ENCODE measurements at regions not wholly inside any gene's neighbourhood (a gene's known extent, or its start where the extent isn't known, plus 50 kb on each side); places are given as distances from the start of the nearest gene placed in this dataset.

- peaks cover 23 to 26% of the 10 kb centered on the region in 2 experiments for H3K4me1 Mint-ChIP-seq
- H2BK12ac ChIP-seq (ENCODE audit: insufficient read length, low read depth, low read length) = no peak overlapping the region
- H2AFZ ChIP-seq (ENCODE audit: low read length) = no peak overlapping the region
- no CpG with 5 or more reads among the region's 8 CpGs for WGBS (ENCODE audit: extremely low coverage, insufficient read length, low lambda C conversion rate)
- H3K4ac ChIP-seq (ENCODE audit: low read depth, low read length) = no peak overlapping the region
- no peak overlapping the region for H3K56ac ChIP-seq (ENCODE audit: insufficient read length, low read depth, low read length)
- no peak overlapping the region for H2BK15ac ChIP-seq (ENCODE audit: low read depth, low read length)
- no peak overlapping the region for H2BK20ac ChIP-seq (ENCODE audit: low read depth, low read length, poor library complexity, severe bottlenecking)
- no peaks in the 10 kb centered on the region; a peak in 1 of 7 replicates for H3K36me3 Mint-ChIP-seq (ENCODE audit: insufficient read depth in 1 of 3, low read depth in 3 of 3)
- no peaks in the 10 kb centered on the region; the same call in none of the 2 replicates for H3K27me3 Mint-ChIP-seq (ENCODE audit: low read depth)
- H3K9me3 ChIP-seq (ENCODE audit: control insufficient read depth, low read depth, low read length) = no peaks in the 10 kb centered on the region
- no peak overlapping the region for H3T11ph ChIP-seq (ENCODE audit: low read length)
- H3K23me2 ChIP-seq (ENCODE audit: insufficient read length, low read depth, low read length, poor library complexity, severe bottlenecking) = no peaks in the 10 kb centered on the region
- H2BK5ac ChIP-seq (ENCODE audit: insufficient read length, low read length) = no peak overlapping the region
- no peak for DNase-seq
- no peak overlapping the region for H2BK120ac ChIP-seq (ENCODE audit: low read depth, low read length, poor library complexity, severe bottlenecking)
- peaks cover 3 to 5% of the 10 kb centered on the region in 2 experiments; a peak in 2 of 5 replicates for H3K9me3 Mint-ChIP-seq
- H3K4me3 Mint-ChIP-seq = no peak overlapping the region
- no peak overlapping the region for H4K5ac ChIP-seq (ENCODE audit: insufficient read length, low read depth, low read length)
- no peak overlapping the region for H3K4me2 ChIP-seq (ENCODE audit: insufficient read depth, insufficient read length, low read length)
- H3K23ac ChIP-seq (ENCODE audit: insufficient read length, low read depth, low read length) = no peak overlapping the region
- H3K27ac Mint-ChIP-seq = no peak overlapping the region
- TF ChIP-seq CTCF (conservative IDR thresholded peaks at IDR 0.05) = no peak
- H3K27me3 ChIP-seq (ENCODE audit: insufficient read depth, low read length) = no peaks in the 10 kb centered on the region
- H3K18ac ChIP-seq (ENCODE audit: insufficient read length, low read depth, low read length) = no peak overlapping the region
- no peak overlapping the region for H3K27ac ChIP-seq (ENCODE audit: insufficient read length, low read depth, low read length)
- H3K9ac ChIP-seq (ENCODE audit: extremely low read depth, insufficient read length, low read length) = no peak overlapping the region
- no peak overlapping the region for H2AK5ac ChIP-seq (ENCODE audit: insufficient read length, low read length)
- H4K8ac ChIP-seq (replicated peaks; ENCODE audit: insufficient read length, low read depth, low read length) = no peak overlapping the region
- H3K14ac ChIP-seq (ENCODE audit: insufficient read depth, low read length) = no peak overlapping the region
- H4K91ac ChIP-seq (ENCODE audit: insufficient read length, low read depth, low read length) = no peak overlapping the region
- no peaks in the 10 kb centered on the region for H3K79me1 ChIP-seq (ENCODE audit: insufficient read depth, low read depth, low read length, poor library complexity, severe bottlenecking)
- H3K79me2 ChIP-seq (ENCODE audit: insufficient read depth, low read length) = no peaks in the 10 kb centered on the region
- H3K4me1 ChIP-seq (ENCODE audit: insufficient read depth, low read length) = no peaks in the 10 kb centered on the region
- H4K20me1 ChIP-seq (ENCODE audit: control insufficient read depth, insufficient read depth, insufficient read length) = no peaks in the 10 kb centered on the region
These were observed 106.7 kb upstream of the PIAS1 start for GRCh38 chr15:67947254-67948039.
